ENCODE measurements at regions not wholly inside any gene's neighbourhood (a gene's known extent, or its start where the extent isn't known, plus 50 kb on each side); places are given as distances from the start of the nearest gene placed in this dataset.

DNA sequence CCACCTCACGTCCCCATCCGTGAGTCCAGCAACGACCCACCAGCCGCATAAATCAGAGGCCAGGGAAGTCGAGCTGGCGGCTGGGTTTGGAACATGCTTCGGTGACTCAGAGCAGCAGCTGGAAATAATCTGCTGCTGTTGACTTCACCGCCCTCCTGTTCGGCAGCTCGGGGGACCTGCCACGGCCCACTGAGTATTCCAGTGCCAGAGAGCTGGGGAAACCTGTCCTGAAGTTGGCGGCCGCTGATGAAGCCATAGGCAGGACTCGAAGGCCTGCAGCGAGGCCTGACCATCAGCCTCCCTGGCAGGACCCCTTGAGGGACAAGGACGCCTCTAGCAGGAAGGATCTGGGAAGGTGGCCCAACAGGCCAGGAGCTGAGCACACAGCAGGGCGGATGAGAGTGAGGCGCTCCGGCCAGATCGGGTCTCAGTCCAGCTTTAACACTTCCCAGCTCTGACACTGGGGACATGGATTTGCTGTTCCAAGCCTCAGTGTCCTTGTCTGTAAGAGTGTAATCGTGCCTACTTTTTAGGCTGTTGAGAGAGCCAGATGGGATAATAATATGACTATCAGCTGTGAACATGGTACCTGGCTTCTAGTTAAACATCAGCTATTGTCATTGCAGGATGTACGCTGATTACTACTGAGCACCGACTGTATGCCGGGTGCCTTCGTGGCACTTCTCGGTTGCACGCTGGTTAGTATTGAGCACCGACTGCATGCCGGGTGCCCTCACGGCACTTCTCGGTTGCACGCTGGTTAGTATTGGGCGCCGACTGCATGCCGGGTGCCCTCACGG, 50.4 kb upstream of the CIBAR2 start:
- peak; percentile 79 for DNase-seq (ENCODE audit: low read depth, low spot score)
- TF ChIP-seq, protein P1, sequence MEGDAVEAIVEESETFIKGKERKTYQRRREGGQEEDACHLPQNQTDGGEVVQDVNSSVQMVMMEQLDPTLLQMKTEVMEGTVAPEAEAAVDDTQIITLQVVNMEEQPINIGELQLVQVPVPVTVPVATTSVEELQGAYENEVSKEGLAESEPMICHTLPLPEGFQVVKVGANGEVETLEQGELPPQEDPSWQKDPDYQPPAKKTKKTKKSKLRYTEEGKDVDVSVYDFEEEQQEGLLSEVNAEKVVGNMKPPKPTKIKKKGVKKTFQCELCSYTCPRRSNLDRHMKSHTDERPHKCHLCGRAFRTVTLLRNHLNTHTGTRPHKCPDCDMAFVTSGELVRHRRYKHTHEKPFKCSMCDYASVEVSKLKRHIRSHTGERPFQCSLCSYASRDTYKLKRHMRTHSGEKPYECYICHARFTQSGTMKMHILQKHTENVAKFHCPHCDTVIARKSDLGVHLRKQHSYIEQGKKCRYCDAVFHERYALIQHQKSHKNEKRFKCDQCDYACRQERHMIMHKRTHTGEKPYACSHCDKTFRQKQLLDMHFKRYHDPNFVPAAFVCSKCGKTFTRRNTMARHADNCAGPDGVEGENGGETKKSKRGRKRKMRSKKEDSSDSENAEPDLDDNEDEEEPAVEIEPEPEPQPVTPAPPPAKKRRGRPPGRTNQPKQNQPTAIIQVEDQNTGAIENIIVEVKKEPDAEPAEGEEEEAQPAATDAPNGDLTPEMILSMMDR (IDR thresholded peaks at IDR 0.05; ENCODE audit: low read depth, low read length): no peak
- no peak overlapping the region for H3K4me3 ChIP-seq (ENCODE audit: low read depth, low read length)
- in situ Hi-C loops (cut with HindIII; ENCODE audit: low sequenced_read_pairs): no loop called here

DNA sequence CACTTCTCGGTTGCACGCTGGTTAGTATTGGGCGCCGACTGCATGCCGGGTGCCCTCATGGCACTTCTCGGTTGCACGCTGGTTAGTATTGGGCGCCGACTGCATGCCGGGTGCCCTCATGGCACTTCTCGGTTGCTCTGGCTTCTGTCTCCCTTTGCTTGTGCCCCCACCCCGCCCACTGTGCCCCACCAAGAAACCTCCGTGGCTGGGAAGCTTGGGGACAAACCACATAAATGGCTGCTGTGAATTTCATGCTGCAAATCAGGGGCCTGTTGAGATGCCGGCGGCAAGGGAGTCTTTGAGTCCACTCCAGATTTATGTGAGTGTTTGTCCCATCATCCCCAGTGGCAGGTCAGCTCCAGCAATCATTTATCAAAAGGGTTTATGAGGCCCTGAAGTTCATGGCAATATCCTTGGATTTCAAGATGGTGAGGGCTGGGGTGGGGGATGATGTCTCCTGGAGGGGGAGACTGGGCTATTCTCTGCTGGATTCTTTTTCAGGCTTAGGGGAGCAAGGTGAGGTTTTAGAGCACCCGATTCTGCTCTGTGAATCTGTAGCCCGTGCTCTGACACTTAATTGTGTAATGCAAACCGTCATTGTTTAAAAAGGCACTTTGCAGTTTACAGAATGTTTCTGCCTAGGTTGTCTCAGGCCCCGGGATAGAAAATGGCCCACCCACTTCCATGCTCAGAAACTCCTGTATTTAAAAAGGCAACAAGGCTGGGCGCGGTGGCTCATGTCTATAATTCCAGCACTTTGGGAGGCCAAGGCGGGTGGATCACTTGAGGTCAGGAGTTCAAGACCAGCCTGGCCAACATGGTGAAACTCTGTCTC, 51.2 kb upstream of the CIBAR2 start:
- in situ Hi-C loops (cut with HindIII; ENCODE audit: low sequenced_read_pairs): no loop called here
- no peak for DNase-seq (ENCODE audit: low read depth, low spot score)
- TF ChIP-seq, protein P1 (IDR thresholded peaks at IDR 0.05; ENCODE audit: low read depth, low read length): no peak
- H3K4me3 ChIP-seq (ENCODE audit: low read depth, low read length): no peak overlapping the region

DNA sequence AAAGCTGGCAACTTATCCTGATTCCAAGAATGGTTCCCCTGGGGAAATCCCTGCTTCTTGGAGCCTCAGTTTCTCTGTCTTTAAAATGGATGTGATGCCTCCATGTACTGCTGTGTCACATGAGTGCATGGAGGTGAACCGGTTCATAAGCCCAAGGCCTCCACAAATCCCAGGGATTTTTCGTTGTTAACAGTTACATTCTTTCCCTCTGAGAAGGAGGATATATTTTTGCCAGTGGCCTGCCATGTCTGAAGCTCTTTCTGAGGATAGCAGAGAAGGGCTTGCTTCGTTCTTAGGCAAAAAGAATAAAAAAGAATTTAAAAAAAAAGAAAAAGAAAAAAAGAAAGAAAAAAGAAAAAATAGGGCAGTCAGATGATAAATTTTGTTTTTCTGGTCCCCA, 52.2 kb upstream of the CIBAR2 start:
- TF ChIP-seq, protein P1 (IDR thresholded peaks at IDR 0.05; ENCODE audit: low read depth, low read length): no peak
- no peak overlapping the region for H3K4me3 ChIP-seq (ENCODE audit: low read depth, low read length)
- DNase-seq (ENCODE audit: low read depth, low spot score): no peak
- in situ Hi-C loops (cut with HindIII; ENCODE audit: low sequenced_read_pairs): no loop called here

DNA sequence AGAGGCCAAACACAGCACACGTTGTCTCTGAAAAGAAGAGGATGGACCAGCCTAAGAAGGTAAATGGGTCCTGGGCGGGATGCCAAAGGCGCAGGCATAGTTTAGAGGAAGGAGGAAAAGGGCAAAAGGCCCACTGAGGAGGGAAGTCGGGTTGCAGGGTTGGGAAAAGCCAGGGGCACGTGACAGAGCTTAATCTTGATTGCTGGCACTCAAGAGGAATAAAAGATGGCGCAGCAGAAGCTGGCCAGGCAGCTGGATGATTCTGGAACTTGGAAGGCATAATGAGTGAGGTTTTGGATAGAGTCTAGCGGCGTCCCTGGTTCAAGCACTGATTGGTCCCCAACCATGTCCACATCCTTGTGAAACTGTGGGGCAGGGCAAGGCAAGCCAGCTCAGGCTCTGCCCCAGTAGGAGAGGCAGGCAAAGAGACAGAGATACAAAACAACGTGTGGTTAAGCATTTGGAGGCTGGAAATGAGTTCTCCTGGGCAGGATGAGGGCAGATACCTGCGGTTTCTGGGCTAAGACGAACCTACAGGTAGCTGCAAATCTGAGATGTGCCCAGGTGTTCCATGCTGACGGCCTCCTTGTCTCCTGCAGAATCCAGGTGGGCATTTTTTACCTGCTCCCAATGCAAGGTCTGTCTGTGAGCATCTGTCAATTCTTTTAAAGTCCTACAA, 52.7 kb upstream of the CIBAR2 start:
- TF ChIP-seq, protein P1 (IDR thresholded peaks at IDR 0.05; ENCODE audit: low read depth, low read length): no peak
- in situ Hi-C loops (cut with HindIII; ENCODE audit: low sequenced_read_pairs): no loop called here
- no peak for DNase-seq (ENCODE audit: low read depth, low spot score)
- no peak overlapping the region for H3K4me3 ChIP-seq (ENCODE audit: low read depth, low read length)

DNA sequence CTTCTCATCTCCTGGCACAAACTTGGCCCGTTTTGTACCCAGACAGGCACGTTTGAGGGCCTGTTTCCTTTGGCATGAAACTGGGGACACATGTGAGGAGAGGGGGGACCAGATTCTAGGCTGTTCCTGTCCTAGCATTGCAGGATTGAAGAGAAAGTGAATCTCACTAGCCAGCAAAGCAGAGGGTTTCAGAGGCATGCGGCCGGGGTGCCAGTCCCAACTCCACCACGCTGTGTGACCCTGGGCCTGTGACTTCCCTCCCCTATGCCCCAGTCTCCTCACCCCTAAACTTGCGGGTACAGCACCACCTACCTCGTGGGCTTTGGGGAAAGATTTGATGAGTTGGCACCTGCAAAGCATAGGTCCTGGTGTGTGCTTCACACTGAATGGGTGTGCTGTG, 53.5 kb upstream of the CIBAR2 start:
- in situ Hi-C loops (cut with HindIII; ENCODE audit: low sequenced_read_pairs): no loop called here
- no peak for DNase-seq (ENCODE audit: low read depth, low spot score)
- no peak overlapping the region for H3K4me3 ChIP-seq (ENCODE audit: low read depth, low read length)
- TF ChIP-seq, protein P1 (IDR thresholded peaks at IDR 0.05; ENCODE audit: low read depth, low read length): no peak

DNA sequence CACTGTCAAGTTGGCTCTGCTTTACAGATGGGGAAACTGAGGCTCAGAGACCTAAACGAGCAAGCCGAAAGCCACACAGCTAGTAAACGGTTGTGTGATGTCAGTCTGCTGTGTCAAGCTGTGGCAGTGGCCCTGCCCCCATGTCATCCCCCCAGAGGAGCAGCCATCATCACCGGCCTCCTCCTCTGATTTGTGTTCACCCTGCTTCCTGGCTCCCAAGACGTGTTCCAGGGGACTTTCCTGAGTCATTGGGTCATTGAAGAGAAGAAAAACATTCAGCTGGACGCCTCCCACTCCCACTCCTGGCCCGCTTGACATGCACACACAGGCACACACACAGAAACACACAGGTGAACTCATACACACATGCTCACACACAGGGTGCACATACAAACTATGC, 54.0 kb upstream of the CIBAR2 start:
- DNase-seq (ENCODE audit: low read depth, low spot score): no peak
- TF ChIP-seq, protein P1 (IDR thresholded peaks at IDR 0.05; ENCODE audit: low read depth, low read length): no peak
- H3K4me3 ChIP-seq (ENCODE audit: low read depth, low read length): no peak overlapping the region
- in situ Hi-C loops (cut with HindIII; ENCODE audit: low sequenced_read_pairs): no loop called here

Data from astrocyte of the spinal cord (primary cell).